Esophagus (tissue), 2 donors: ENCODE measurements at regions not wholly inside any gene's neighbourhood (a gene's known extent, or its start where the extent isn't known, plus 50 kb on each side); places are given as distances from the start of the nearest gene placed in this dataset.

ENCODE experiments used
- H3K27ac ChIP-seq, 2 donors: one replicate each; pipeline ENCODE4 v1.5.1; 2013; ENCODE audit warnings: low read depth in 2 of 2, mild to moderate bottlenecking in 2 of 2, inconsistent platforms in 1 of 2, low read length in 1 of 2, moderate library complexity in 1 of 2
- H3K27me3 ChIP-seq, 2 donors: one replicate each; pipeline ENCODE4 v1.6.1; 2013; ENCODE audit warnings: low read length in 2 of 2, control low read depth in 1 of 2, mild to moderate bottlenecking in 1 of 2; ENCODE audit not compliant: insufficient read depth in 2 of 2, control insufficient read depth in 1 of 2
- H3K36me3 ChIP-seq, 2 donors: one replicate each; pipeline ENCODE4 v1.6.1; 2013; ENCODE audit warnings: low read length in 1 of 2; ENCODE audit not compliant: control insufficient read depth in 2 of 2, insufficient read depth in 2 of 2
- H3K4me1 ChIP-seq, 2 donors: one replicate each; pipeline ENCODE4 v1.6.1; 2013; ENCODE audit warnings: low read length in 1 of 2; ENCODE audit not compliant: control insufficient read depth in 2 of 2, insufficient read depth in 2 of 2
- H3K4me3 ChIP-seq, 2 donors: one replicate each; pipeline ENCODE4 v1.5.1; 2013; ENCODE audit warnings: low read length in 2 of 2, mild to moderate bottlenecking in 2 of 2, low read depth in 1 of 2, moderate library complexity in 1 of 2
- H3K9me3 ChIP-seq, 2 donors: one replicate each; pipeline ENCODE4 v1.6.1; 2013; ENCODE audit warnings: mild to moderate bottlenecking in 2 of 2, low read depth in 1 of 2, low read length in 1 of 2, moderate library complexity in 1 of 2; ENCODE audit not compliant: control insufficient read depth in 2 of 2, insufficient read depth in 1 of 2
- WGBS, 2 donors: extraction: QIAGEN DNeasy Blood & Tissue Kit; methylation state at CpG; one replicate each; pipeline ENCODE4 v1.1.7; 2013; 5-methylcytosine and 5-hydroxymethylcytosine counted together
- donor health status: healthy with polysubstance abuse.
- donor health status: Bipolar disorder and iron deficiency.

- Histone ChIP-seq H3K4me1 (no peaks in the 10 kb centered on the region), H3K27ac (peak overlapping the region; percentile 22 to 34), H3K27me3 (no peaks in the 10 kb centered on the region), H3K9me3 (no peaks in the 10 kb centered on the region), H3K4me3 (no peak overlapping the region), H3K36me3 (peaks cover 0 to 3% of the 10 kb centered on the region in 2 donors)
- 44 to 49% methylated on average over 9 of the region's 9 CpGs for WGBS, 2 donors
These were observed 101.8 kb upstream of the MKLN1 start for GRCh38 chr7:131225619-131226513.

DNA sequence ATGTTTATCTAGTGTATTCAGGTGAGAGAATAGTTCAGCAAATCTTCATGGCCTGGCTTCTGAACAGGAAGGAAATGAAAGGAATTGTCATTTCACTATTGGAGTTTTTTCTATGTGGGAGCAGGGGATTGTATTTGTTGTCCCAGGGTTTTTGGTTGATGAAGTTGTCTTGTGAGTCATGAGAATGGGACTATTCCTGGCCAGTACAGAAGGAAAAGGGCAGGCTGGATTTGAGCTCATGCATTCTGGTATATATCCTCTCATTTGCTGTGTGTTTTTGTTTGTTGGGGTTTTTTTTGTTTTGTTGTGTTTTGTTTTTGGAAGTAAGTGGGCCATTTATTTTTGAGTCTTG, 101.2 kb upstream of the MKLN1 start:
- H3K27ac ChIP-seq = no peak overlapping the region
- no peaks in the 10 kb centered on the region for H3K27me3 ChIP-seq
- no peaks in the 10 kb centered on the region for H3K4me1 ChIP-seq
- peaks cover 0 to 3% of the 10 kb centered on the region in 2 donors for H3K36me3 ChIP-seq
- no peak overlapping the region for H3K4me3 ChIP-seq
- H3K9me3 ChIP-seq = no peaks in the 10 kb centered on the region

DNA sequence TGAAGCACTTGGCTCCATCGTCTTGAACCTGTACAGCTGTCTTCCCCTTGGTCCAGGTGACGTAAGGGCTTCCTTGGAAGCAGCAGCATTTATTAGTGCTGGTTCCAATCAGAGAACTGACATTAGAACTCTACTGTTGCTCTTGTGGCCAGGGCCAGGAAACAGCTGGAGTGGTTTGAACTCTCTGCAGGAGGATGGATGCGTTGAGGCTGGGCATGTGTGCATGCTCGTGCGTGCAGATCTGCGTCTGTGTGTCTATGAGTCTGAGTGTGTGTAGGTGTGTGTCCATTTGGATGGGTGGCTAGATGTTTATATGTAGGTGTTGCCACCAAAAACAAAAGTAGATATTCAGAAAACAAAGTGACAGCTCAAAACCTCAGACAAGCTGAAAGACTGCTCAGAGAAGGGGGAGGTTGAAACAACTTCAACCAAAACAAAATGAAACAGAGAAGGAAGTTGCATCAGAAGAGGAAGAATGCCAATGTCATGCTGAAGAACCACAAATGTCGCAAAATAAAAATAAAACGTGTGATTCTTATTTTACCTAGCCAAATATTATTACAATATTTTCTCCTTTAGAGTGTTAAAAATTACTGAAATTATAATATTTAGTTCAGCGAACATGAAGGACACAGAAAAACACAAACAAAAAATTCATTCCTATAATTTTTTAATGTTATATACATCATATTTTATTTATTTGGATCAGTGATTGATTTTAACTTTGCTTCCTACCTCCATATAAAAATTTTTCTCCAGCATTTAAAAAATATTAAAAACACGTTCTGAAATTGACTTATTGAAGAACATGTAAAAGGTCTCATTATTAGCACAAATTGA, 96.1 kb upstream of the MKLN1 start:
- Histone ChIP-seq H3K4me1 (no peaks in the 10 kb centered on the region), H3K4me3 (no peak overlapping the region), H3K9me3 (no peaks in the 10 kb centered on the region), H3K27ac (peak overlapping the region in 1 of 2 donors; percentile 34), H3K36me3 (peaks cover 0 to 3% of the 10 kb centered on the region in 2 donors), H3K27me3 (no peaks in the 10 kb centered on the region)
- WGBS, 2 donors = 65 to 69% methylated on average over 10 of the region's 10 CpGs

- no peaks in the 10 kb centered on the region for H3K27me3 ChIP-seq
- no peak overlapping the region for H3K27ac ChIP-seq
- H3K4me3 ChIP-seq = no peak overlapping the region
- no peaks in the 10 kb centered on the region for H3K4me1 ChIP-seq
- H3K9me3 ChIP-seq = no peaks in the 10 kb centered on the region
- H3K36me3 ChIP-seq = peaks cover 0 to 3% of the 10 kb centered on the region in 2 donors
- WGBS, 2 donors = 92 to 94% methylated on average over 9 of the region's 9 CpGs
These were observed 94.9 kb upstream of the MKLN1 start for GRCh38 chr7:131232768-131233167.

DNA sequence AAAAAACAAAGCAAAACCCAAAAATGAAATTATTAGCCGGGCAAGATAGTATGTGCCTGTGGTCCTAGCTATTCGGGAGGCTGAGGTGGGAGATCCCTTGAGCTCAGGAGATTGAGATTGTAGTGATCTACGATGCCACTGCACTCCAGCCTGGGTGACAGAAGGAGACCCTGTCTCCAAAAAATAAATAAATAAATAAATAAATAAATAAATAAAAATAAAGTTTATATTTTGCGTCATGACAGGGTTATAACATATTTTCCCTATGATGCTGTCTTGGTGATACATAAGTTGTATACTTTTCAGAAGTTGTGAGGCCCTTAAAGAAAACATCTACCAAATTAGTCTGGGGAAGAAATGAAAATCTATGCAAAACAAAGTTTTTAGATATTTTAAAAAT, 94.5 kb upstream of the MKLN1 start:
- Histone ChIP-seq H3K9me3 (no peaks in the 10 kb centered on the region), H3K27ac (no peak overlapping the region), H3K4me1 (no peaks in the 10 kb centered on the region), H3K36me3 (no peaks in the 10 kb centered on the region), H3K4me3 (no peak overlapping the region), H3K27me3 (no peaks in the 10 kb centered on the region)
- 94 to 96% methylated on average over 4 of the region's 4 CpGs for WGBS, 2 donors

- Histone ChIP-seq H3K27me3 (no peaks in the 10 kb centered on the region), H3K4me1 (no peaks in the 10 kb centered on the region), H3K36me3 (no peaks in the 10 kb centered on the region), H3K9me3 (no peaks in the 10 kb centered on the region), H3K4me3 (no peak overlapping the region), H3K27ac (no peak overlapping the region)
- 60 to 66% methylated on average over 8 of the region's 8 CpGs for WGBS, 2 donors
These were observed 92.8 kb upstream of the MKLN1 start for GRCh38 chr7:131234719-131235488.

- H3K27ac ChIP-seq = no peak overlapping the region
- no peak overlapping the region for H3K4me3 ChIP-seq
- no peaks in the 10 kb centered on the region for H3K27me3 ChIP-seq
- no peaks in the 10 kb centered on the region for H3K9me3 ChIP-seq
- WGBS, 2 donors = 48 to 52% methylated on average over 13 of the region's 13 CpGs
- H3K36me3 ChIP-seq = no peaks in the 10 kb centered on the region
- no peaks in the 10 kb centered on the region for H3K4me1 ChIP-seq
These were observed 92.0 kb upstream of the MKLN1 start for GRCh38 chr7:131235489-131236317.

DNA sequence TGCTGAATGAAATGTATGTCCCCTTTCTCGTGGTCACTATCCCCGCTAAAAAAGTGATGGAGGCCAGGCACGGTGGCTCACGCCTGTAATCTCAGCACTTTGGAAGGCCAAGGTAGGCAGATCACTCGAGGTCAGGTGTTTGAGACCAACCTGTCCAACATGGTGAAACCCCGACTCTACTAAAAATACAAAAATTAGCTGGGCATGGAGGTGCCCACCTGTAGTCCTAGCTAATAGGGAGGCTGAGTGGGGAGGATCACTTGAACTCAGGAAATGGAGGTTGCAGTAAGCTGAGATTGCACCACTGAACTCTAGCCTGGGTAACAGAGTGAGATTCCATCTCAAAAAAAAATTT, 91.4 kb upstream of the MKLN1 start:
- no peaks in the 10 kb centered on the region for H3K9me3 ChIP-seq
- 87 to 92% methylated on average over 6 of the region's 6 CpGs for WGBS, 2 donors
- no peaks in the 10 kb centered on the region for H3K27me3 ChIP-seq
- no peaks in the 10 kb centered on the region for H3K36me3 ChIP-seq
- H3K27ac ChIP-seq = no peak overlapping the region
- no peak overlapping the region for H3K4me3 ChIP-seq
- no peaks in the 10 kb centered on the region for H3K4me1 ChIP-seq
